ENCODE measurements at regions not wholly inside any gene's neighbourhood (a gene's known extent, or its start where the extent isn't known, plus 50 kb on each side); places are given as distances from the start of the nearest gene placed in this dataset.

- no peak for ATAC-seq
- no peak for TF ChIP-seq POU6F1 (CRISPR knock-in tag; IDR thresholded peaks at IDR 0.05; ENCODE audit: borderline replicate concordance, low read depth)
- TF ChIP-seq OSR1 (CRISPR knock-in tag; IDR thresholded peaks at IDR 0.05): no peak
- no peak for TF ChIP-seq ZFP3 (CRISPR knock-in tag; IDR thresholded peaks at IDR 0.05)
- no peak for TF ChIP-seq SNAI2 (CRISPR knock-in tag; IDR thresholded peaks at IDR 0.05)
- TF ChIP-seq CREB5 (CRISPR knock-in tag; IDR thresholded peaks at IDR 0.05; ENCODE audit: low read depth): no peak
- no peak for TF ChIP-seq PATZ1 (CRISPR knock-in tag; IDR thresholded peaks at IDR 0.05; ENCODE audit: borderline replicate concordance)
- TF ChIP-seq ZNF8 (CRISPR knock-in tag; IDR thresholded peaks at IDR 0.05): no peak
Measured at GRCh38 chr2:188129677-188130076, 162.0 kb upstream of the GULP1 start.

GRCh38 chr2:188130317-188130716 is 161.4 kb upstream of the GULP1 start:
- TF ChIP-seq SNAI2 (CRISPR knock-in tag; IDR thresholded peaks at IDR 0.05): no peak
- TF ChIP-seq ZFP3 (CRISPR knock-in tag; IDR thresholded peaks at IDR 0.05): no peak
- TF ChIP-seq CSRNP3 (CRISPR knock-in tag; IDR thresholded peaks at IDR 0.05): no peak
- no peak for TF ChIP-seq PPARA (CRISPR knock-in tag; IDR thresholded peaks at IDR 0.05; ENCODE audit: borderline replicate concordance)
- TF ChIP-seq POU6F1 (CRISPR knock-in tag; IDR thresholded peaks at IDR 0.05; ENCODE audit: borderline replicate concordance, low read depth): no peak
- TF ChIP-seq ISL1 (CRISPR knock-in tag; IDR thresholded peaks at IDR 0.05): no peak
- TF ChIP-seq GLIS3 (CRISPR knock-in tag; IDR thresholded peaks at IDR 0.05): no peak
- no peak for TF ChIP-seq ZNF565 (CRISPR knock-in tag; conservative IDR thresholded peaks at IDR 0.05; ENCODE audit: low read depth)
- ATAC-seq: no peak

DNA sequence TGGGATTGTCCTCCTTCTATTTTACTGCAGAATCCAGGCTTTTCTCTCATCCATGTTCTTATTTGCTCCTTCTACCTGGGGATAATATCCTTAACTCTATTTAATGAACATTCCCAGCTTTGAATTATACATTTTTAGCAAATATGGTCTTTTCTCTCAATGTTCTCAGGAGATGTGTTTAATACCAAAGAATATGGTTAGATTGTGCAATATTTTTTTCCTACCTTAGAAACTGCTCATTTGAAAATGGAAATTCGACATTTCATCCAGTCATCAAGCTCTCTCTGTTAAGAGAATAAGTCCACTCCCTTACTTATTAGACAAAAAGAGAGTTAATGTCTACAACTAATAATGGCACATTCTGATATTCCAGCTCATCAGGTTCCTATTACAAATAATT is 160.4 kb upstream of the GULP1 start:
- TF ChIP-seq ARNTL (CRISPR knock-in tag; IDR thresholded peaks at IDR 0.05; ENCODE audit: borderline replicate concordance, low read depth): no peak
- no peak for TF ChIP-seq RARB (CRISPR knock-in tag; IDR thresholded peaks at IDR 0.05)
- TF ChIP-seq PPARA (CRISPR knock-in tag; IDR thresholded peaks at IDR 0.05; ENCODE audit: borderline replicate concordance): no peak
- TF ChIP-seq ZNF565 (CRISPR knock-in tag; conservative IDR thresholded peaks at IDR 0.05; ENCODE audit: low read depth): no peak
- no peak for TF ChIP-seq ZNF70 (CRISPR knock-in tag; IDR thresholded peaks at IDR 0.05)
- TF ChIP-seq ZC3H10 (CRISPR knock-in tag; IDR thresholded peaks at IDR 0.05): no peak
- no peak for TF ChIP-seq TCF4 (CRISPR knock-in tag; IDR thresholded peaks at IDR 0.05; ENCODE audit: borderline replicate concordance)
- TF ChIP-seq ISL1 (CRISPR knock-in tag; IDR thresholded peaks at IDR 0.05): no peak
- TF ChIP-seq TOX (CRISPR knock-in tag; IDR thresholded peaks at IDR 0.05; ENCODE audit: borderline replicate concordance): no peak
- no peak for TF ChIP-seq ZNF8 (CRISPR knock-in tag; IDR thresholded peaks at IDR 0.05)
- TF ChIP-seq POU6F1 (CRISPR knock-in tag; IDR thresholded peaks at IDR 0.05; ENCODE audit: borderline replicate concordance, low read depth): no peak
- TF ChIP-seq BACH2 (CRISPR knock-in tag; IDR thresholded peaks at IDR 0.05; ENCODE audit: borderline replicate concordance): no peak
- TF ChIP-seq OSR1 (CRISPR knock-in tag; IDR thresholded peaks at IDR 0.05): no peak
- TF ChIP-seq ZFP30 (CRISPR knock-in tag; IDR thresholded peaks at IDR 0.05): no peak
- no peak for TF ChIP-seq CSRNP3 (CRISPR knock-in tag; IDR thresholded peaks at IDR 0.05)
- TF ChIP-seq ESRRG (CRISPR knock-in tag; IDR thresholded peaks at IDR 0.05): no peak
- no peak for ATAC-seq

Measured in SK-N-SH treated with all-trans-retinoic acid at 6 μM for 48 hours (cell line).